MM.1S (cell line): ENCODE measurements at regions not wholly inside any gene's neighbourhood (a gene's known extent, or its start where the extent isn't known, plus 50 kb on each side); places are given as distances from the start of the nearest gene placed in this dataset.

ENCODE experiments used
- CTCF ChIP-seq: fragments of 300-600 bp; sonication (generic); IDR thresholded peaks from 2 replicates; pipeline ENCODE4 v1.5.1; 2016; ENCODE audit warnings: antibody characterized with exemption, low read length, mixed read lengths
- EZH2 ChIP-seq: fragments of 300-600 bp; sonication (generic); optimal IDR thresholded peaks from 2 replicates; pipeline ENCODE3; 2017; ENCODE audit warnings: low read depth, mild to moderate bottlenecking, antibody characterized with exemption, low read length, mixed read lengths
- EZH2phosphoT487 ChIP-seq: fragments of 300-600 bp; sonication (generic); IDR thresholded peaks from 2 replicates; pipeline ENCODE4 v1.6.1; 2018; ENCODE audit warnings: antibody characterized with exemption, low read length

DNA sequence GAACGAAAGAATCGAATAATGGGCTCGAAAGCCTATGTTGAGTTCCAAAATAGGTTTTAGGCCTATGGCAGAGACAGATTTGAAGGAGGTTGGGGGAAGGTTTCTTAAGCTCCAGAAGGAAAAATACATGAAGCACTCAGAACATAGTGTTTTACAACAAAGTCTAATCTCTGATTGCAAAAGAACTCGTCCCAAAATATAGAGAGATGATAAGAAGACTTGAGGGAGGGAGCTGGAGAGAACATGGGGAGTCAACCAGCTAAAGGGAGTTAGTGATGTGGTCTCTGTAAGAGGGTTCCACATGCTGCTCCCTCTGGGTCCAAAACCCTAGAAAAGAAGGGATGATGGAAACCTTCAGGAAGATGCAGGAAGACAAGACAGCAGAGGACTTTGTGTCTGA, 54.8 kb upstream of the DAAM1 start:
- TF ChIP-seq EZH2, result no peak
- no peak for TF ChIP-seq CTCF
- no peak for TF ChIP-seq EZH2phosphoT487
